Kasumi-1 (cell line): ENCODE measurements at regions not wholly inside any gene's neighbourhood (a gene's known extent, or its start where the extent isn't known, plus 50 kb on each side); places are given as distances from the start of the nearest gene placed in this dataset.
"Not testable (repeated sequence)": the region's sequence is repeated elsewhere in the genome, so short reads cannot be mapped to it uniquely, and the experiment has no call there.

Source experiments
- DNase-seq, 2 experiments: peaks; one replicate each; lab custom pipeline; 2025; lab: John Stamatoyannopoulos, UW

- DNase-seq: no peak
These were observed 1023.4 kb upstream of the KLHL29 start for GRCh38 chr2:22361571-22361970.

- no peak for DNase-seq
These were observed 1009.9 kb upstream of the KLHL29 start for GRCh38 chr2:22375096-22375495.

DNA sequence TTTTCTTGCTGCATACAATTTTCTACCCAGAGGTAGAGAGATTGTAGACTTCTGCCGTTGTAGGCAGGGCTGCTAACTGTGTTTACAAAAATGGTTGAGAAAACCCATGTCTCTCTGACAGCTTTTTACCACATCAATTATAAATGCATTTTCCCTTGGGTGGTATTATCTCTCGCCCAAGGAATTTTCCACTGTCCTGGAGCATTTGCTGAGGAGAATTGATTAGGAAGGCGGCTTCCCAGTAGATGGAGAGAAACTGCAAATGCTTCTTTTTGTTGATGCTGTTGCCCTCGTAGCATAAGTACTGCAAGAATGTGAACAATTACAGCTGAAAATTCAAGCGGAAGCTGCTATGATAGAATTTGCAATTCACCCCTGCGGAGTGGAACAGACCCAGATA, 1007.7 kb upstream of the KLHL29 start:
- DNase-seq: no peak

GRCh38 chr2:22382479-22383169, 1002.4 kb upstream of the KLHL29 start:
- DNase-seq: no peak

- DNase-seq: no peak
These were observed 987.1 kb upstream of the KLHL29 start for GRCh38 chr2:22397847-22398246.

GRCh38 chr2:22403748-22404147, 981.2 kb upstream of the KLHL29 start:
- DNase-seq: no peak

DNA sequence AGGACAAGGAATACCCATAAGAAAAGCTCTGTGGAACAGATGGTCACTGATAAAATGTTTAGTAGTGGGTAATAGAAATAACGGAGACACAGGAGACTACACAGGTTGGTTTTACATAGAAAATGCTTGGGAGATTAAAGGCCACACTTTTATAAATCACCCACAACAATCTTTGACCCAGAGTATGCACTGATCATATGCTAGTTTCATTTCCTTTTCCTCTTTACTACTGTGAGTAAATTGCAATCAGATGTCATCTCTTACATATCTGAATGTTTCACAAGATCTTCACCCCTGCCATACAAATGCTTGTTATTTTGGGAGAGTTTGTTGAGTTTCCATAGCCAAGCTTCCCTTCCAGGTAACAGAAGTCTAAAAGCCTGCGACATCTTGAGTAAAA, 978.4 kb upstream of the KLHL29 start:
- no peak for DNase-seq

- no peak for DNase-seq
These were observed 964.9 kb upstream of the KLHL29 start for GRCh38 chr2:22420076-22420475.

- no peak for DNase-seq
These were observed 942.9 kb upstream of the KLHL29 start for GRCh38 chr2:22442051-22442450.

GRCh38 chr2:22444281-22444680, 940.7 kb upstream of the KLHL29 start:
- DNase-seq: no peak

- no peak for DNase-seq
These were observed 935.3 kb upstream of the KLHL29 start for GRCh38 chr2:22449696-22450095.

DNA sequence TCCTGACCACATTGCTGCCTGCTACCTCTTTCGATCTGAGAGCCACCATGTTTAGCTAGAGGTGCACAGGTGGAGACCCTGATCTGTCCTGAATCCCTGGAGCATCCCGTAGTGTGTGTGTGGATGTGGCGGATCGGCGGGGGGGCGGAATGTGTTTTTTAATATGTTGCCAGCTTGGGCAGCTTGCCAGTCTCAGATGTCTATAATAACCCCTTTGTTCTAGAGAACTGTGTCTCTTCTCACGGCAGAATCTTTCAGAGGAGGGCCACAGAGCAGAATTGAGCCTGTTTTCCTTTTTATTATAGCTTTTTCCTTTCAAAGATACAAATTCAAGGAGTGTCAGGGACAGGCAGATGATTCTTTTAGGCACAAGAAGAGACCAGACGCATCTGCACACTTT, 934.1 kb upstream of the KLHL29 start:
- DNase-seq: no peak

GRCh38 chr2:22454826-22455485, 930.0 kb upstream of the KLHL29 start:
- no peak for DNase-seq

DNA sequence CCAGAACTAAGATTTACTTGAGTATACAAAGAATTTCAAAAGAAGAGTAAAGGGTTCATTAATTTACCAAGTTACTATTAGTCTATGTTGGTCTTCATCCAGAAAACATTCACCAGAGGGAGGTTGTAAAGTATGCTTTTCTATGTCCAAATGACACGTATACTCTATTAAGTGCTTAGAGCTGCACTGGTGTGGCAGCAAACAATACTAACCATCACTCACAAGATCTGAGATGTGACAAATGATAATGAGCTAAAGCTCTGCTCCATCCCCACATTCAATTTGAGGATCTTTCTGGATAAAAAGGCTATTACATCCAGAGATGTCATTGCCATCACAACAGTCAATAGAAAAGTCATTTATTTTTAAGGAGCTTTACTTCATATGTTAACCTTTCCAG, 926.5 kb upstream of the KLHL29 start:
- no peak for DNase-seq

- not testable (repeated sequence) for DNase-seq
These were observed 909.9 kb upstream of the KLHL29 start for GRCh38 chr2:22475103-22475502.

DNA sequence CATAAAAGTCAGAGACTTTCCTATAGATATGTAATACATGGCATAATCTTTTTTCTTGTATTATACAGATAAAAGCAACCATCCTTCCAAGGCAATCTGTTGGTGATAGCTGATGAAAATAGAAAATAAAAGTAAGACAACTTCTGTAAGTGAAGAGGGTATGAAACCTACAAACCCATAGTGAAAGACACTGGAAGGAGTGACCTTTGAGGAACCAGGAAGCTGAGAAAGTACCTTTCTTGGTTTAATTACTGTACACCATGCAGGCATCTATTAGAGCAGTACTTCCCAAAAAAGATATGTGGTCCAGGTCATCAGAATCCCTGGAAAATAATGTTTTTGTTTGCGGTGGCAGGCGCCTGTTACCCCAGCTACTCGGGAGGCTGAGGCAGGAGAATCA, 906.6 kb upstream of the KLHL29 start:
- no peak for DNase-seq

GRCh38 chr2:22481486-22482259, 903.3 kb upstream of the KLHL29 start:
- DNase-seq: no peak

- DNase-seq: no peak
These were observed 901.9 kb upstream of the KLHL29 start for GRCh38 chr2:22483036-22483435.

- DNase-seq: no peak
These were observed 899.5 kb upstream of the KLHL29 start for GRCh38 chr2:22485486-22485885.

- no peak for DNase-seq
These were observed 898.6 kb upstream of the KLHL29 start for GRCh38 chr2:22486343-22486742.

- no peak for DNase-seq
These were observed 897.9 kb upstream of the KLHL29 start for GRCh38 chr2:22487036-22487435.

GRCh38 chr2:22487541-22487940, 897.4 kb upstream of the KLHL29 start:
- DNase-seq: no peak

GRCh38 chr2:22491442-22491841, 893.5 kb upstream of the KLHL29 start:
- no peak for DNase-seq
